SJSA1 (cell line): ENCODE measurements at regions not wholly inside any gene's neighbourhood (a gene's known extent, or its start where the extent isn't known, plus 50 kb on each side); places are given as distances from the start of the nearest gene placed in this dataset.

Experiments
- DNase-seq, 2 experiments: peaks; one replicate each; pipeline ENCODE4 v3.0.0-alpha.2; 2015 to 2020; ENCODE audit warnings: low spot score in 2 of 2, low read depth in 1 of 2
- H3K27ac ChIP-seq: fragments of 250-450 bp; sonication (Bioruptor Pico); 2 replicates; pipeline ENCODE4 v1.5.1; 2020; ENCODE audit warnings: mild to moderate bottlenecking, moderate library complexity
- H3K27me3 ChIP-seq: fragments of 250-450 bp; sonication (Bioruptor Pico); replicated peaks from 2 replicates; pipeline ENCODE4 v1.5.1; 2020; ENCODE audit warnings: mild to moderate bottlenecking, moderate library complexity
- H3K36me3 ChIP-seq: fragments of 250-450 bp; sonication (Bioruptor Pico); 2 replicates; pipeline ENCODE4 v1.5.1; 2020; ENCODE audit warnings: mild to moderate bottlenecking
- H3K4me1 ChIP-seq: fragments of 250-450 bp; sonication (Bioruptor Pico); replicated peaks from 2 replicates; pipeline ENCODE4 v1.6.1; 2021; ENCODE audit warnings: mild to moderate bottlenecking
- H3K4me3 ChIP-seq: fragments of 250-450 bp; sonication (Bioruptor Pico); 2 replicates; pipeline ENCODE4 v1.5.1; 2020; ENCODE audit warnings: mild to moderate bottlenecking
- H3K9me3 ChIP-seq: fragments of 250-450 bp; sonication (Bioruptor Pico); replicated peaks from 2 replicates; pipeline ENCODE4 v1.5.1; 2020; ENCODE audit warnings: mild to moderate bottlenecking

DNA sequence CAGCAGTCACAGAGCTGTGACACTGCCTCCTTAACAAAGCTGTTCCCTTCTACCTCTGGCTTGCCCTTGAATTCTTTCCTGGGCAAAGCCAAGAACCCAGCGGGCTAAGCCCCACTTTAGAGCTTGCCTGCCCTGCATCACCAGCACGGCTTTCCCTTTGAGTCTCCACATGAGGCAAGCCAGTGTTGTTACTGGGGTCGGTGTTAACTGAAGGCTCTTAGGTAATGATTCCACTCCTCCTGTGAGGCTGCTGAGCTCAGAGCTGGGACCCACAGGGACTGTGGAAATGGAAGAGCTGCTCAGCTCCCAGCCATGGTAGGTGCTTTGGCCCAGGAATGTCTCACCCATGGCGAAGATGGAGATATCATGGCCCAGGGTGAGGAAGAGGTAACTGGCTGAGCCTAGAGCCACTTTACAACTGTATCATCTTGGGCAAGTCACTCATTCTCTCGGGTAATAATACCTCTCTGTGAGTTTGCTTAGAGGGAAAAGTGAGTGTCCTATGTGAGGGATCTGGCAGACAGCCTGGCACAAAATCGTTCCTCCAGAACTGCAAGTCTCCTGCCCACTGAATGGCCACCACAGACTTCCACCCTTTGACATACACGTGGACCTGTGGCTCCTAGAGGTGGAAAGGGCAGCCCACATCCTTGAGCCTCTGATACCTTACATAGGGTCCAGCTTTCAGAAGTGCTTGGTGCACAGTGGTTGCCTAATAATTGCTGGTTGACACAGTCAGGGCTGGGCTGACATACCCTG is 654.1 kb downstream of the PTPRU start:
- Histone ChIP-seq H3K27ac (no peak overlapping the region), H3K4me3 (no peak overlapping the region), H3K27me3 (peaks cover 24% of the 10 kb centered on the region), H3K36me3 (no peaks in the 10 kb centered on the region), H3K4me1 (no peaks in the 10 kb centered on the region), H3K9me3 (no peaks in the 10 kb centered on the region)
- DNase-seq = no peak

DNA sequence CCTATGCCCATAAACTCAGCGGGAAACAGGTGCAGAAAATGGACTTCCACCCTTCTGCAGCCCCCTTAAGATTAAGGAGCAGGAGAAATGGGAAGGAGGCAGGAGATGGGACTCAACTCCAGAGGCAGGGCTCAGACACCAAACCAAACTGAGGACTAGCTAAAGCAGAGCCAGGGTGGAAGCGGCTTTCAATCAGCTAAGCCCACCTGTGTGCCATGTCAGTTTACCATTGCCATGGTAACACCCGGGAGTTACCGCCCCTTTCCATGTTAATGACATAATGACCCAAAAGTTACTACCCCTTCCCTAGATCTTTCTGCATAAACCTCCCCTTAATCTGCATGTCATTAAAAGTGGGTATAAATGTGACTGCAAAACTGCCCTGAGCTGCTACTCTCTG is 653.5 kb downstream of the PTPRU start:
- Histone ChIP-seq H3K4me3 (no peak overlapping the region), H3K27me3 (peaks cover 21% of the 10 kb centered on the region; the same call in 1 of the 2 replicates), H3K27ac (no peak overlapping the region), H3K9me3 (no peaks in the 10 kb centered on the region), H3K36me3 (no peaks in the 10 kb centered on the region), H3K4me1 (no peaks in the 10 kb centered on the region)
- no peak for DNase-seq

DNA sequence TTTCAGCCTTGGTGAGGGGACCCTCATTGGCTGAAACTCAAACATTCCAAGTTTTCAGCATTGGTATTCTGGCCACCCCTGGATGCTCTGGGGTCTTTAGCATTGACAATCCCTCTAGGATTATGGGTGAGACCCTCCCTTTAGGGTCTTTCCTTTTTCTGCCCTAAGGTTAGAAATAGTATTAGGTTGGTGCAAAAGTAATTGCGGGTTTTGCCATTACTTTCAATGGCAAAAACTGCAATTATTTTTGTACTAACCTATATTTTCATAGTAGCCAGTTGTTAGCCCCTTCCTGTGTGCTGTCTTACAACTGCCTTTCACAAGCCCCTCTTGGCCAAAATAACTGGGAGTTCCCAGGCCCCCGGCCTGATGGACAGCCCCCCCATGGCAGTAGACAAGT is 648.4 kb downstream of the PTPRU start:
- DNase-seq = no peak
- H3K9me3 ChIP-seq = no peaks in the 10 kb centered on the region
- H3K4me3 ChIP-seq = no peak overlapping the region
- H3K4me1 ChIP-seq = no peaks in the 10 kb centered on the region
- peaks cover 34% of the 10 kb centered on the region for H3K27me3 ChIP-seq
- no peaks in the 10 kb centered on the region for H3K36me3 ChIP-seq
- H3K27ac ChIP-seq = no peak overlapping the region

DNA sequence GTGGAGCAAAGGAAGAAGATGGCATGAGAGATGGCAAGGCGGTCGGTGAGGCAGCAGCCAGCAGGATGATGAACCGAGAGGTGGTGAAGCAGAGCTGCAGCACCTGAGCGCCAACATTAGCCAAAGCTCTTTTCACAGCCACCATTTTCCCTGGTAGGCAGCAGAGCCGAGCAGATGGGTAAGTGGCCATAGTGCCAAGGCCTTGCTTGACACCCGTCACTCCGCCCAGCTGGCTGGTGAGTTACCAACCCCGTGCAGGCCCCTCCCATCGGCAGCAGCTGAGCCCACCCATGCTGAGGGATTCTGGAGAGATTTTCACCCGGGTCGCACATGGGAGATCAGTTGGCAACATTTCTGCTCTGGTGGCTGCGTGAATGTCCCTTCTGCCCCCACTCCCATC is 647.7 kb downstream of the PTPRU start:
- Histone ChIP-seq H3K4me3 (no peak overlapping the region), H3K4me1 (no peaks in the 10 kb centered on the region), H3K9me3 (no peaks in the 10 kb centered on the region), H3K36me3 (no peaks in the 10 kb centered on the region), H3K27ac (no peak overlapping the region), H3K27me3 (peaks cover 34% of the 10 kb centered on the region)
- no peak for DNase-seq

DNA sequence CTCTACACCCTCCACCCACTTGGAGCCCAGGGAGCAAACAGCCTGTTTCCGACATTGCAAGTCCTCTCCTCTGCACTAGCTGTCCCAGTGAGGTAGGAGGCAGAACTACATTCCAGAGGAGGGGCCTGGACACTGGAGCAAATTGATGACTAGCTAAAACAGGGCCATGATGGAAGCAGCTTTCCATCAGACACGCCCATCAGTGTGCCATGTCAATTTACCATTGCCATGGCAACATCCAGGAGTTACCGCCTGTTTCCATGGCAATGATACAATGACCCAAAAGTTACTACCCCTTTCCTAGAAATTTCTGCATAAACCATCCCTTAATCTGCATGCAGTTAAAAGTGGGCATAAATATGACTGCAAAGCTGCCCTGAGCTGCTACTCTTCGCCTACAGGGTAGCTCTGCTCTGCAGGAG is 647.1 kb downstream of the PTPRU start:
- Histone ChIP-seq H3K9me3 (no peaks in the 10 kb centered on the region), H3K27me3 (peaks cover 33% of the 10 kb centered on the region), H3K27ac (no peak overlapping the region), H3K4me3 (no peak overlapping the region), H3K36me3 (no peaks in the 10 kb centered on the region), H3K4me1 (no peaks in the 10 kb centered on the region)
- no peak for DNase-seq

DNA sequence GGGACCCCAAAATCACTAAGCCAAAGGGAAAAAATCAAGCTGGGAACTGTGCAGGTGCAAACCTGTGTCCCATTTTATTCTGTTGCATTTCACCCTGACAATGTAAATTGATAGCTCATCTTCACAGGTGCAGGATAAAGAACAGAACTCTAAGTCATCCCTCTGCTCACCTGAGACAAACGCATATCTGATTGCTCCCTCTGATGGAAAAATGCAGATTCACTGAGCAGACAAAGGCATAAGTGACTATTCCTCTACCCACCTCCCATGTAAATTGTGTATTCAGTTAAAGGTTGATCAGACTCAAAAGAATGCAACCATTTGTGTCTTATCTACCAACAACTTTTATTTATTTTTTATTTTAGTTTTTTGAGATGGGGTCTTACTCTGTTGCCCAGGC is 644.2 kb downstream of the PTPRU start:
- Histone ChIP-seq H3K27me3 (peaks cover 31% of the 10 kb centered on the region), H3K36me3 (no peaks in the 10 kb centered on the region), H3K9me3 (no peaks in the 10 kb centered on the region), H3K27ac (no peak overlapping the region), H3K4me3 (no peak overlapping the region), H3K4me1 (no peaks in the 10 kb centered on the region)
- no peak for DNase-seq

DNA sequence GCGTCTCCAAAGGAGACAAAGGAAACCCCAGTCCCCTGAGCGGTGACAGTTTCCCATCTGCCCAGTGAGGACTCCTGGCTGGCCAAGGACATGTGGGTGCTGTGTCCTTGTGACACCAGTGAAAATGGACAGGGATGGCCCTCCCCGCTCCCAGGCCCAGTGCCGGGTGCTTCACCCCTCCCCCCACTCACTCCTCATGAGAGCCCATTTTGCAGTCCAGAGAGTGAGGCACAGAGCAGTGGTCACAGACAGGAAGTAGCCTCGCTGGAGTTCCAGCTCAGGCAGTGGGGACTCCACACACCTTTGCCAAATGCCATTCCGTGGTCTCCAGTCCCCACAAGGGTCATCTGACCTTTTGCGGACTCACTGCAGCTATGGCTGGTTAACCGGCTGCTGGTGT is 642.9 kb downstream of the PTPRU start:
- Histone ChIP-seq H3K36me3 (no peaks in the 10 kb centered on the region), H3K4me3 (no peak overlapping the region)
- no peak for DNase-seq

DNA sequence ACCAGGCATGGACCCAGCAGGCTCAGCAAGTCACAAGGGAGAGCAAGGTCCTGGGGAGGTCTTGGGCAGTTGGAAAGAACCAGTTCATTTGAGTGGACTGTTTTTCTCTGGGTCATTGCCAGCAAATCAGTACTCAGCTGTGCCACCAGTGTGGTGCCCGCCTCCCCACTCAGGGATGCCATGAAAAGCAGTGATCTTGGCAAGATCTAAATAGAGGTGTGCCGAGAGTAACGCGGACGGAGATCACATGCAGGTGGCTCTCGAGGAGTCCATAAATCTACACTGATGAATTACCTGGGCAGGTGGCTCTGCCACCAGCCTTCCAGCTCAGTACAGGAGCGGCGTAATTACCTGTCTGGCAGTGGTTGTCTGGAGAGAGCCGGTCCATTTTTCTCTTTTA is 642.2 kb downstream of the PTPRU start:
- H3K4me3 ChIP-seq = no peak overlapping the region
- no peaks in the 10 kb centered on the region for H3K9me3 ChIP-seq
- no peak overlapping the region for H3K27ac ChIP-seq
- H3K4me1 ChIP-seq = no peaks in the 10 kb centered on the region
- DNase-seq = no peak
- H3K36me3 ChIP-seq = no peaks in the 10 kb centered on the region
- peaks cover 29% of the 10 kb centered on the region for H3K27me3 ChIP-seq

More for the DNA sequence above, 642.9 kb downstream of the PTPRU start:
- no peaks in the 10 kb centered on the region for H3K4me1 ChIP-seq
- no peaks in the 10 kb centered on the region for H3K9me3 ChIP-seq
- H3K27ac ChIP-seq = no peak overlapping the region
- peaks cover 30% of the 10 kb centered on the region for H3K27me3 ChIP-seq

DNA sequence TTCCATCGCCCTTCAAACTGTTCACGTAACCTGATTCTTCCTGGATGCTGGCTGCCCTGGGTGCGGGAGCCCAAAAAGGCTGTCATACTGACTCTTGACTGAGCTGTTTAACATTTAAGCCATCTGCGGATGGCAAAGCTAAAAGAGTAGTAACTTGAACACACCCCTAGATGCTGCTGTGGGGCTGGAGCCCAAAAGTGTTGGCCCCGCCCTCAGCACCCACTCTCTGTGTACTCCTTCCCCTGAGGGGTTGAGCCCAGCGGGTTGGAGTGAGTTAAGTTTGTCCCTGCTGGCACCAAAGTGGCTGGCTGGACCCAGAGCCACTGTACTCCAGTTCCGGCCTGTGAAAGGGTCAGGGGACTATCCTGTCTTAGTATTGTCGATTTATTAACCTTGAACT is 640.6 kb downstream of the PTPRU start:
- H3K9me3 ChIP-seq = no peaks in the 10 kb centered on the region

DNA sequence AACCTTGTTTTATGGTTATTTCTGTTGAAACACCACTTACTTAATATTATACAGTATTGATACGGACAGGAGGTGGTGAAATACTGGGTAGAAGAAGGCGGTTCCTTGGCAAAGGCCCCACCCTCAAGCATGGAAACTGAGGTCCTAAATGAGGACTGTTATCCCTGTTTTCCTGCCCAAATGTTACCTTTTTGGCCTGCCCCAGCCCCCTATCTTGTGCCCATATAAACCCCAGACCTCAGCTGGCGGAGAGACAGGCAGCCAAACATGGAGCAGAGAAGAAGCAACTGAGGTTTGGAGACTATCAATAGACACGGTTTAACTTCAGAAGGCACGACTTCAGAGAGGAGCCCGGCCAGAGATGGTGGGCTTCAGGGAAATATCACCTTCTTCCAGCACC is 640.1 kb downstream of the PTPRU start:
- no peaks in the 10 kb centered on the region for H3K36me3 ChIP-seq
- H3K27me3 ChIP-seq = peaks cover 33% of the 10 kb centered on the region
- H3K4me1 ChIP-seq = peaks cover 5% of the 10 kb centered on the region; the same call in 1 of the 2 replicates
- DNase-seq = no peak
- H3K27ac ChIP-seq = no peak overlapping the region
- H3K9me3 ChIP-seq = no peaks in the 10 kb centered on the region
- H3K4me3 ChIP-seq = no peak overlapping the region

More for the DNA sequence above, 640.6 kb downstream of the PTPRU start:
- Histone ChIP-seq H3K4me1 (peaks cover 4% of the 10 kb centered on the region; the same call in 1 of the 2 replicates), H3K27me3 (peaks cover 35% of the 10 kb centered on the region), H3K36me3 (no peaks in the 10 kb centered on the region), H3K4me3 (no peak overlapping the region), H3K27ac (no peak overlapping the region)
- no peak for DNase-seq

DNA sequence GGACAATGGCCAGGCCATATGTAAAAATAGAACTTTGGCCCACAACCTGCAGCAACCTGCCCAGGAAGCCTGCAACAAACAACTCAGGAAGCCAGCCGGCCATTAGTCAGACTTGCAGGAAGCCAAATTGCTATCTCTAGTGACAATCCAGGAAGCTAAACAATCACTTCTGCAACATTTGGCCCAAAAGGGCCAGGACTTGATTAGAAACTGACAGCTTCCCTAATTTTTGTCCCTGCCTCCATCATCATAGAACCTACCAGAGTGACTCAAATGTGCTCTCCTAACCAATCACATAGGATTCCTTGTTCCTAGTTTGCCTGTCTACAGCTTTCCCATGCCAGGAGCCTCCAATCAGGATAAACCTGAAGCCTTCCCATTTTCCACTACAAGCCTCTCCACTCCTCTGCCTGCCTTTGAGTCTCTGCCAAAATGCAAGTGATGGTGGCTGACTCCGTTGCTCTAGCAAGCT is 639.3 kb downstream of the PTPRU start:
- Histone ChIP-seq H3K4me1 (peaks cover 5% of the 10 kb centered on the region; the same call in 1 of the 2 replicates), H3K4me3 (no peak overlapping the region), H3K27me3 (peaks cover 26% of the 10 kb centered on the region), H3K36me3 (no peaks in the 10 kb centered on the region), H3K27ac (no peak overlapping the region), H3K9me3 (no peaks in the 10 kb centered on the region)
- DNase-seq = no peak

DNA sequence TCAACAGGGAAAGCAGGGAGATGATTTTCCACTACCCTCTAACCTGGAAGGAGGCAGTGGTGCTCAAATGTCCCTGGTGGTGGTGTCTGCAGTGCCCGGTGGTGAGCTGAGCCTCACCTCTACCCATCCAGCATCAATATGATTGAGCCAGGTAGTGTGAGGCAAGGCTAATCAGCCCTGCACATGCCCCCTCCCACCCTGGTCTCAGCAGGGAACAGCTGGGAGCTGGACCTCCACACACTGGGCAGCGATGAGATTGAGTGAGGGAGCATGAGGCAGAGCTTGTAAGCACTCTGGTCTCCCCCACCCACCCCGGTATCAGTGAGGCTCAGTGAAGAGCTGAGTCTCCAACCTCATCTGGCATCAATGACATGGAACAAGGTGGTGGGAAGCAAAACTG is 634.3 kb downstream of the PTPRU start:
- DNase-seq = no peak
- Histone ChIP-seq H3K9me3 (peaks cover 7% of the 10 kb centered on the region; the same call in 1 of the 2 replicates), H3K4me3 (no peak overlapping the region)

DNA sequence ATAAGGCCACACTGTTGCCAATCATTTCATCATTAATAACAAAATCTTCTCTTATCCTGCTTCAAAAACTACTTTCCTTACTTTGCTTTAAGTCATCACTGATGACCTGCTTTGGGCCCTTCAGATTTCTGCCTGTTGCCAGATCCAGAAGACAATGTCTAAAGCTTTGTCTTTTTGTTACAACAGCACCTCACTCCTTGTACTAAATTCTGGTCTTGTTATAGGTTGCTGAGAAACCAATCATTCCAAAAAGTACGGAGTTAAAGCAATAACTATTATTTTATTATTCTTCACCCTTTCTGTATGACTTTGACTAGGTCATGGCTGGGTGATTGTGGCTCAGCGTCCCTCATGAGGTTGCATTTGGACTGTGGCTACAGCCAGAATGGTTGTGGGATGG is 633.5 kb downstream of the PTPRU start:
- Histone ChIP-seq H3K4me1 (peaks cover 17% of the 10 kb centered on the region), H3K36me3 (no peaks in the 10 kb centered on the region), H3K4me3 (no peak overlapping the region), H3K27ac (no peak overlapping the region), H3K27me3 (peaks cover 24% of the 10 kb centered on the region), H3K9me3 (peaks cover 7% of the 10 kb centered on the region; the same call in 1 of the 2 replicates)
- no peak for DNase-seq

More for the DNA sequence above, 634.3 kb downstream of the PTPRU start:
- Histone ChIP-seq H3K4me1 (peaks cover 11% of the 10 kb centered on the region; the same call in 1 of the 2 replicates), H3K36me3 (no peaks in the 10 kb centered on the region), H3K27ac (no peak overlapping the region), H3K27me3 (peaks cover 24% of the 10 kb centered on the region)

DNA sequence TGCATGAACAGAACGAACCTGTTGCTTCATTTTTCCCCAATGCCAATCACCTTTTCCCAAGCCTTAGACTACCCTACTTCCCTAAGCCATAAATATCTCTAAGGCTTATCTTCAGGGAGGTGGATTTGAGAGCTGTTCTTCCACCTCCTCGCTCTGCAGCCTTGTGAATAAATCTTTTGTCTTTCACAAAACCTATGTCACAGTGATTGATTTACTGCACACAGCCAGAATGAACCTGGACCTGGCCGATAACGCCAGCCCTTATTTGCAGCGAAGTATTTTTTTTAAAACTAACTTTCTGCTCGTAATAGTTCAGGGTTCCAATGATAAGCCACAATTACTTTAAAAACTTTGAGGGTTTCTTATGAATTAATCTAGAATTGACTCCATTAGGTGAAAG is 632.6 kb downstream of the PTPRU start:
- H3K4me1 ChIP-seq = peaks cover 17% of the 10 kb centered on the region
- no peak overlapping the region for H3K4me3 ChIP-seq

More for the DNA sequence above, 632.6 kb downstream of the PTPRU start:
- Histone ChIP-seq H3K9me3 (peaks cover 7% of the 10 kb centered on the region; the same call in 1 of the 2 replicates), H3K36me3 (no peaks in the 10 kb centered on the region), H3K27ac (no peak overlapping the region), H3K27me3 (peaks cover 21% of the 10 kb centered on the region)
- no peak for DNase-seq
